Endometrial microvascular endothelial cells (primary cell): ENCODE measurements at regions not wholly inside any gene's neighbourhood (a gene's known extent, or its start where the extent isn't known, plus 50 kb on each side); places are given as distances from the start of the nearest gene placed in this dataset.

ENCODE experiments used
- in situ Hi-C: cut with HindIII; loops from 2 replicates; pipeline ENCODE4 v1.10.0; 2017; ENCODE audit warnings: low sequenced_read_pairs, low pct_unique_long_range_greater_than_20kb; ENCODE audit errors: inconsistent ontology term

DNA sequence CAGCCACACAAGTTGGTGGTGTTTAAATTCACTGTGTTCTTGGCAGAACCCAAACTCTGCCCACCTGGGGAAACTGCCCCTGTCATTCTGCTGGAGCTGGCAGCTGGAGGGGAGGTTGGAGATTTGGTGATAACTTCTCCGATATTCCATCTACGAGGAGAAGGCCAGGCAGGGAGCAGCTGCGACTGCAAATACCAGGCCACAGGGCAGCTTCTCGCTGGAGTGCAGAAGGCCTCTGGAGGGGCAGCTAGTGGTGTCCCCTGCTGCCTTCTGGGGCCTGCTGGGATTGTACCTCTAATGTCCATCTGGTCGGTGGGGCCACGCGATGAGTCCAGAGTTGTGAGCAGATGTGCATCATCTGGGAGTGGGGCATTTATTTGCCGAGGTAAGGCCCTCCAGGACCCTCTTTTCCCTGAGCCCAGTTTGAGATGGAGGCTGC lies 98.9 kb downstream of the ACKR3 start:
- in situ Hi-C loops: no loop called here

DNA sequence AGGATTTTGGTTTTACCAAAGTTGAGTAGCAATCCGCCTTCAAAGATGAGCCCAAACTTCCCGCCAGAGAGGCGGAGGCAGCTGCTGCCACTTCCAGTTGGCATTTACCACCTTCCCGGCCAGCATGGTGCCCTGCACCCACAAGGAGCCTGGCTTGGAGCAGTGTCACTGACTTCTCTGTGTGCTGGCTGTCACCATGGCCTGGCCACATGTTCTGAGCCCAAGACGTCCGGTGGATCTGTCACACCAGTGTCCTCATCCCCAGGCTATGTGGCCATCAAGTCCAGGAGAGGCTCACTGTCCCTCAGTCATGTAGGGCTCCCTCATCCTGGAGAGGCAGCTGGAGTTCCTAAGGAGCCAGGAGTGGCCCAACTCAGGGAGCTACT lies 100.6 kb downstream of the ACKR3 start:
- in situ Hi-C loops: no loop called here

DNA sequence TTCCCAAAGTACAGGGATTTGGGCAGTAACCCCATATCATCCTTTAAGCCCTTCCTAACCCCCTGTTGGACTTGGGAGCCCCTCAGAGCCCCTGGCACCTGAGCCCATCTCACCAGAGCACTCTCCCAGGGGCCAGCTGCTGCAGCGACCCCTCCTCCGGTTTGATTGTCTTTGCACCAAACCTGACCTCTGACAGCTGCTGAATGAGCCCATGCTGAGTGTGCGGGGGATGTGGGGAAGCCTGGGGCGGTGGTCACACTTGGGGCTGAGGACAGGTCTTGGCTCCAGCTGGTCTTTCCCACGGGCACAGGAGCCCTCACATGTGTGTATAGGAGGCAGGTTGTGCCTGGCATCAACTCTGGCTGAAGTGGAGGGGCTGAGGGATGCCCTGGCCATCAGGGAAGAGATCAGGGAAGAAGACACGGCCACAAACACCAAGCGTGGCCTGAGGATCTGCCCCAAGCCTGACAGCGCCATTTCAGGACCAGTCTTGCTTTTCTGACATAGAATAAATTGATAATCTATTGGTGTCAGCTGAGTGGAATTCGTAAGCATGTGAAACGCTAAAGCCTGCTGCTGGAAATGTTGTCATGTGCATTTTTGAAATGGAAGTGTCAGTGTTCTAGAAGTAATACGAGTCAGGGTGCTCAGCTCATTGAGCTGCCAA lies 102.4 kb downstream of the ACKR3 start:
- in situ Hi-C loops: no loop called here

DNA sequence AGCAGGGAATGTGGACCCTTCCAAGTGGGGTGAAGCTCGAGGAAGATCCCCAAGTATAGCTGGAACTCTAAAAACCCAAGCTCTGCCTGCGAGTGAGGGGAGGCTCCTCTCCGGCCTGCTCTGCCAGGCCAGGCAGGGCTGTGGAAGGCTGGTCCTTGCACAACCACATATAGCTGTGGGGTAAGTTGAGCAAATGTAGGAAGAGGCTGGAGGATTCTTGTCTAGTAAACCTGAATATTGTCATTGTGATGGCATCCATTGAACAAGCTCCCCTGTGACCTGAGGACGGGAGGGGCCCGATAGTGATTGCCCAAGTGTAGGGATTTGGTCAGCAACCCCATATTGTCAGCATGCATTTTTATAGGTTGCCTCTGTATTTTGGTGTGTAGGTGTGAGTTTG lies 103.0 kb downstream of the ACKR3 start:
- in situ Hi-C loops: no loop called here

DNA sequence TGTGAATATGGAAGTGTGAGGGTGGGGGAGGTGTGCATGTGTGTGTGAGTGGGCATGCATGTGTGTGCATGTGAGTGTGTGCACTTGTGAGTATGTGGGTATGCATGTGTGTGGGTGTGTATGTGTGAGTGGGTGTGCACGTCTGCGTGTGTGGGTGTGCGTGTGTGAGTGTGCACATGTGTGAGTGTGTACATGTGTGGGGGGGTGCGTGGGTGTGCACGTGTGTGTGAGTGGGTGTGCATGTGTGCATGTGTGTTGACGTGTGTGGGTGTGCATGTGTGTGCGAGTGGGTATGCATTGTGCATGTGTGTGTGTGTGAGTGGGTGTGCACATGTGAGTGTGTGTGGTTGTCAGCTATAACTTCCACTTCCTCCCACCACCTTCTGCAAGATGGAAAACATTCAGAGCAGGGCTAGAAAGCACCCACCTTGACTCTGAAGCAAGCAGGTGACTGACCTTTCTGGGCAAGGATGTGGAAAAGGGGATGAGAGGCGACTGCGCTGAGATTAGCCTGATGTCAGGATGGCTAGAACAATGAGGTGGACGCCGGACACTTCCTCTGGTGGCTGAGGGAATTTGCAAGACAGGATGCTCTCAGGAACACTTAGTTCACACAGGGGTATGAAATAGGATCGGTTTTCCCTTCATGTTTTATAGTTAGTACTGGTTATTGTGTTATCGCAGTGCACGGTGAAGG lies 103.6 kb downstream of the ACKR3 start:
- in situ Hi-C loops: no loop called here

DNA sequence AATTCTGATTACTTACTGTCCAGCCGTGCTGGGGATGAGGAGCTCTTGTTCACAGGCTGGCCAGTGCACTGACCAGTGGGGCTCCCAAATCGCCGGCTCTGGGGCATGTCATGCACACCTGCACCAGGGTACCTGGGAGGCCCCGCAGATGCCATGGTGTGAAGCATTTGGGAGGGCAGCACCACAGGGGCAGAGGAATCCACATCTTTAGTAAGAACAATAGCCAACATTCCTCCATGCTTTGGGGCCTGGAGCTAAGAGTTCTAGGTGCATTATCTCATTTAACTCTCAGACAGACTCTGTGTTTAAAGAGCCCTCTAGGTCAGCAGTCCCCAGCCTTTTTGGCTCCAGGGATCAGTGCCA lies 104.2 kb downstream of the ACKR3 start:
- in situ Hi-C loops: no loop called here

DNA sequence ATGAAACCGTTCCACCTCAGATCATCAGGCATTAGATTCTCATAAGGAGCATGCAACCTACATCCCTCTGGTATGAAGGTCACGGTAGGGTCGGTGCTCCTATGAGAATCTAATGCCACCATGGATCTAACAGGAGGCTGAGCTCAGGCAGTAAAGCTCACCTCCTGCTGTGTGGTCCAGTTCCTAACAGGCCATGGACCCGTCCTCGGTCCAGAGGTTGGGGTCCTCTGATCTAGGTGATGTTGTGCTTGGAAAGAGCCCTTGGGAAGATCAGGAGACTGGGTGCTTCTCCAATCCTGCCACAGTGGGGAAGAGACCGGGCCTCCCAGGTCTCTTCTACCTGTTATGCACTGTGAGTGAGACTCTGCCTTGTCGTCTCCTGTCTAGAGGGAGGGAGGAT lies 104.6 kb downstream of the ACKR3 start:
- in situ Hi-C loops: no loop called here

DNA sequence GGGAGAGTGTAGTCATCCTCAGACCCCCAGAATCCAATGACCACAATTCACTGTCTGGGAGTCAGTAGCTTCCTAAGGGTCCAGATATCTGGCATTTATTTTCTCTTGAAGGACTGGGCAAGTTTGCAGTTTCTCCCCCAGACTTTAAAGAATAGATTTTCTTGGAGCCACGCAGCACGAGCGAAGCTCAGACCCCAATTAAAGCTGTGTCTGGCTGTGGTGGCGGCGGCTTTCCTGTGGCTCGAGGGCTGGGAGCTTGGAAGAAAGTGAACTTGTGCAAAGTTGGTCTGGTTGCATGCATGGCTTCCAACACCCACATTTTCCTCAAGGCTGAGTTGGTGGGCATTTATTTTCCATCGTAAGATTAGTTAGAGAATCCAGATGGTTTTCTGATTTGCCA lies 105.0 kb downstream of the ACKR3 start:
- in situ Hi-C loops: no loop called here

DNA sequence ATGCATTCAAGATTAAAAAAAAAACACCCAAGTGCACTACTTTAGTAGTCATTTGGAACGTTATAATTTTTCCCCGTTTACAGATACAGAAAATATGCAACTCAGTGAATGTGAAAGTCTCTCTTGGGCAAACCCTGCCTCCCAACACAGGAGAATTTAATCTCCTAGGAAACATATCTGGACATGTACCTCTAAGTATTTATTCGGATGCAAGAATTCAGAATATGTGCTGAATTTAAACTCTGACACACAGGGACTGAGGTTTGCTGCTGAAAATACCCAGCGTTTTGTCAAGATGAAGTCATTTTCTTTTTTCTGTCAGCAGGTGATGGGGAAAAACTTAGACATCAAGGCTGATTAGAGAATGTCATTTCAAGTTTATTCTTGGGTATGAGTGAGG lies 105.4 kb downstream of the ACKR3 start:
- in situ Hi-C loops: no loop called here

DNA sequence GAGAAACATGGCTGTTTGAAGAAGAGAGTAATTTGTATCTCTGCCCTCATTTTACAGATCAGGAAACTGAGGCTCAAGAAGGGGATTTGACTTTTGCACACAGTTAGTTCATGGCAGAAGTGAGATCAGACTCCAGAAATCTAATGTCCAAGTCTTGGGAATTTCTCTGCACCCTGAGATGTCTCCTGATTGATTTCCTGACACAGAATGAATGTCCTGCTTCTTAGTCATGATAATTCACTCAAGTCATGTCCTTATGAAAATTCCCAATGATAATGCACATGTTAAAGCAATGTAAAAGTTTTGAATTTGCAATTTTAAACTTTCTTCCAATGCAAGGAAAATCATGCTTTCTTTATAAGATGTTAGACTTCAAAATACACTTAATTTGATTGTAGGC lies 105.9 kb downstream of the ACKR3 start:
- in situ Hi-C loops: no loop called here

DNA sequence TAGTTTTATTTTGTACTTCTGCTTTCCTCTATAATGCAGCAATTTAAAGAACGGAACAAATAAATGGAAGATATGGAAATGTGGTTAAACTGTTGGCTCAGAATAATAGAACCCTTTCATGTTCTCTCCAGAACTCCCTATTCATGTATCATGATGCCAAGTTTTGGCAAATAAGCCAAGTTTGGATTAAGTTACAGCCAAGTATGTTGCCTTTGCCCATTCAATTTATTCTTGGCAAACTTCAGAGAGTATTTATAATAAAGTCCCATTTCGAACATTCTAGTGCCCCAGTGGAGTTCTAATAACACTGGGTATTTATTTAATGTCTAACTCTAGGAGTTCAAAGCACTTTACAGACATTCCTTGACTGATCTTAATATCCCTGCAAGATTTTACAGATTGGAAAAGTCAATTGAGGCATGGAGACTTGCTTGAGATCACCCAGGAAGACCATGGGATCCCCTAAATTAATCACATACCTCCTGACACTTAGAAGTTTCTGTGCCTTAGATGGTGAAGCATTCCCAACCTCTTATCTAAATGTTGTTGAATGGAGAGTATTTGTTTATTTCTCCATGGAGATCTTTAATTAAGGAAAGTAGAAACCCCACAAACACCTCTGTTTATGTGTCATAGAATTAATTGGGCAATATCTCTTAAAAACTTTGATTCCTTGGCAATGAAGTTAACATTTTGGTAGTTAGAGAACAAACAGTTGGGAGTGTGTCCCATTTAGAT lies 106.7 kb downstream of the ACKR3 start:
- in situ Hi-C loops: no loop called here

DNA sequence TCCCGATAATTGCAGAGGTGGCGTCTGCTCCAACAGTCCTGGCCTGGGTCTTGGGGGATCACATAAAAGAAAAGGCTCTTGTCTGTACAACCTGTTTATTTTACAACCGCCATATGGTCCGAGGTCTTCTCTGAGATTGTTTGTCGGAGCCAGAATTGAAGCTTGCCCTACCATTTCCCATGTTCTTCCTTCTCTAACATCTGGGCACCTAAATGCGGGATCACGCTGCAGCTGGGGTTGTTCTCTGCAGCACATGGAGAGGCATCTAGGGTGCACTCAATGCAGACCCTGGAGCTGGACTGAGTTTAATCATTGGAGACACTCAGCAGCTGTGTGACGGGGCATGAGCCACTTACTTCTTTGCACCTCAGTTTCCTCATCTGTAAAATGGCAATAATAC lies 107.7 kb downstream of the ACKR3 start:
- in situ Hi-C loops: no loop called here

DNA sequence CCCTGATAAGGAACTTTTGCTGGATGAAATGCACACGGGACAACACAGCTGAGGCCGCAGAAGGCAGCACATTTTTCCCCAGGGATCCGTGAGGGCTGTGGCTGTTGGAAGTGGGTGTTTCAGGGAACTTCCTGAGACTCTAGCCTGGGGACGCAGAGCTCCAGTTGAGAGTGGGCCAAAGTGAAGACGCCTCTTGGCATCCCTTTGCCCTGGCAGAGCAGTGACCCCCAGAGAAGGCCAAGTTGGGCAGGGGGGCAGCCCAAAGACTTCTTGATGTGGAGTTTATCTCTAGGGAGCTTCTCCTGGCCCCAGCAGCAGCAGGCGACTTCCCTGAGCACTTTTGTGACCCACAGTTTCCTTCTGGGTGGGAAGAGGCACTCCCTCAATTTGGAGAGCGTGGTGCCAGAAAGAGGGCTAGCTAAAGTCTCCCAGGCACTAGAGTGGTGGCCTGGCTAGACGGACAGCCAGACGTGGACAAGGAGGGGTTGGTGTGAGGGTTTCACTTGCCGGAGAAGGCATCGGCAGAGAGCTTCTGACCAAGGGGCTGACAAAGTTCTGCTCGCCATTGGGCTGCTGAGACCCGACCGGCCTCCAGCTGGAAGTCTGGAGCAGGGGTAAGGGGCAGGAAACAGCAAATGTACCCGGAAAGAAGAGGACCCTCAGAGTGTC lies 108.8 kb downstream of the ACKR3 start:
- in situ Hi-C loops: no loop called here

DNA sequence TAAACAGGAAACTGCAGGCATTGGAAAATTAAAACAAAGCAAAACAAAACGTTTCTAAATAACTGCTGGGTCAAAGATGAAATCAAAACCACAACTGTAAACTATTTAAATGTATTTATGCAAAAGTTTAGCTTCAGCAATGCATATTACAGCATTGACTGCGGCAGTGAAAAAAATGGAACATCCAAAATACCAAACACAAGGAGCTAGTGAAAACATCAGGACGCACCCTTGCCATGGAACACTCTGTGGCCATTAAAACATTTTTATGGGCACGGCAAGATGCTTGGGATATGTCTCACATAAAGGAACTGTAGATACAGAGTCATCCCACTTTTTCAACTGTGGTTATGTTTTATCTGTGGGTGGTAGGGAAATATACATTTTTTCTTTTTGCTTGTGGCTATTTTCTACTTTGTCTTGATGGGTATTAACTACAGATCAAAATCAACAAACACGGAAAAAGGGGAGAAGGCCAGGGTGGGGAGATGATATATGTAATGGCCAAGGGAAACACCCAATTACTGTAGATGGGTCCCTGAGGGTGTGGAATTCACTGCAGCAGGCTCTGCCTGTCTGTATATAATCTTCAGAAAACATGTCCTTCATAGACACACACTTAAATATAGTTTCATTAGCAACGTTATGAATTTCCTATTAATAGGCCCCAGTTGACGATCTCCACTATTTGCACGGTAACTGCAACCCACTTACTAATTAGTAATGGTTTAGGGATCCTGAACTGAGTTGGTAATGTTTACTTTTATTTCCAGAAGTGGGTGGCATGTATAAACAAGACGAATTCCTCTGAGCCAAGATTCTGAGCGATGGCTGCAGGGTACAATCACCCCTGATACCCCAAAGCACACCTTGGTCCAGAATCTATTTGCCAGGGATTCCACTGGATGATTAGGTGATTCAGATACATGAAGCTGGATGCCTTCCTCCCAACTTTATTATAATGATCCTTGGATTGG lies 110.5 kb downstream of the ACKR3 start:
- in situ Hi-C loops: no loop called here

DNA sequence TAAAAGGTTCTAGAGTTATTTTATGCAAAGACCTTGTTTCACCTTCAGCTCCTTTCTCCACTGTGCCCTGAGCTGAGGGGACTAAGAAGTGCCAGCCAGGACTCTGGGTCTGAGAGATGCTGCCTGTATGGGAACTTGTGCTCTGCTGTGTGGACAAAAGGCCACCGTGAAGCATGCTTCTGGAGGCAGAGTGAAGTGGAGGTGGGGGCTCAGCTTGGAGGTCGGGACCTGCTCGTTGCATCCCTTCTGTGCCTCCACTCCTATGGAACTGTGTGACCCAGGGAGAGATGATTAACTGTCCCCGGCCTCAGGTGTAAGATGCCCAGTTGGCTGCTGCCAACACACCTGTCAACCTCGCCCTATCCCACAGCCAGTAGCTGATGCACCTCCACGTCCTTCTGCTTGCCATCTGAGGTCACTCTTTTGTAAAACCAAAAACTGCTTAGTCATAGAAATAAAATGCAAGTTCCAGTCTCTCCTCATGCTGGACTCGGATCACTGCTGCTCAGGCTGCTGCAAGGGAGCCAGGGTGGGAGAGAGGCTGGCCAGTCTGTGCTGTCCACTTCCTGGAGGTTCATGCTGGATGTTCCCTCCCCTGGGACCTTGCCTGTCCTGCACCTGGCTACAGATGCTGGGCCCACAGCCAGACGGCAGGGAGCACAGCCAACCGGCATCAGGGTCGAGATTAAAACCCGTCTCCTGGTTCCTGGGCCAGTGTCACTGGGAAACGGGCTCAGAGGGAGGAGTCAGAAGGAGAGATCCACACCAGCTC lies 113.2 kb downstream of the ACKR3 start:
- in situ Hi-C loops: no loop called here

DNA sequence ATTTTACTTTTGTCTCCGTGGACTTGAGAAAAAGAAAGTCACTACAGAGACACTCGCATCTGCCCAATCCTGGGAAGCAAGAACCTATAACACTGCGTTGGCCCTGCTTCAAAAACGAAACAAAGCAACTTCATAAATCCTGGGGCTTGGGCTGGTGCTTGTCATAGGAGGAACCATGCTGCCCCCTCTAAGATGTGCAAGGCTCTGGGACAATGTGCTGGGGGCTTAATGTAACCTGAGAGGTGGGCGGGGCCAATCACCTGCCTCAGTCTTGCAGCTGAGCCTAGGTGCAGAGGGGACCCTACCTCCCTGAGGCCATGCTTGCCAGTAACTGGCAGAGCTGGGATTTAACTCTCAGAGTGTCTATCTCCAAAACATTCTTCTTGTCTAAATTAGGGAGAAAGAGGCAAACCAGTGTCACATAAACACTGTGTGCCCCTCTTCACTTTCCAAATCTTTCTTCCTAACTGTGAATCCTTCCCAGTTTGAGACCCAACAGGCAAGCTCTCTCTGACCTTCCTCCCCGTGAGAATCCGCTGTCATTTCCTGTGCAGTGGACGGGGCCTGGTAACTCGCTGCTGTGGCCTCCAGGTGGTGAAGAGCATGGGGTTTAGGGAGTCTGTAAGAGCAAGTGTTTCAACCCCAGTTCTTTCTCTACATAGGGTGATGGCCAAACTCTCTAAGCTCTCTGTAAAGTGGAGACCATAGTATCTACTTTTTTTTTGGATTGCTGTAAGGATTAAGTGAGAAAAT lies 115.1 kb downstream of the ACKR3 start:
- in situ Hi-C loops: no loop called here

DNA sequence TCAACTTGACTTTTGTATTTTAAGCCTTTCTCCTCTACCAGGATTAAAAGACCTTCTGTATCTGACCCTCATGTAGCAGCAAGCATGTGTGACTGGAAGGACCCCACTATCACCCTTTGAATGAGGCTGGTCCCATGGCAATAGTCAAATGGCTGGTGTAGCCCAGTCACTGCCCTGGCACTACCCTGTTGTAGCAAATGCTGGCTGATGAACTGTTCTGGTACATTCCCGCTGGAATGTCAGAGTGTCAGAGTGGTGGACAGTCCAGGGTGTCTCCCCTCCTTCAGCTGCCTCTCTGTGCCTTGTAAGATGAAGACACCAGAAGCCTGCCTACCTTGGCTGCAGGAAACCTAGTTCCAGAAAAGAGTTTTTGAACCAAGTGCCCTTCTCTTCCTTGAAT lies 115.7 kb downstream of the ACKR3 start:
- in situ Hi-C loops: no loop called here
